Subcutaneous abdominal adipose tissue (tissue), 5 donors: ENCODE measurements at regions not wholly inside any gene's neighbourhood (a gene's known extent, or its start where the extent isn't known, plus 50 kb on each side); places are given as distances from the start of the nearest gene placed in this dataset.

ENCODE experiments used
- H3K27ac ChIP-seq: one replicate; pipeline ENCODE4 v1.7.0; 2013; ENCODE audit warnings: low read depth, mild to moderate bottlenecking, inconsistent platforms, low read length, moderate library complexity
- H3K27me3 ChIP-seq, 5 donors: one replicate each; pipeline ENCODE4 v1.7.0; 2013; ENCODE audit warnings: low read length in 5 of 5, inconsistent platforms in 1 of 5; ENCODE audit not compliant: control insufficient read depth in 5 of 5, insufficient read depth in 4 of 5
- H3K36me3 ChIP-seq, 5 donors: one replicate each; pipeline ENCODE4 v1.7.0; 2013; ENCODE audit warnings: low read length in 5 of 5; ENCODE audit not compliant: control insufficient read depth in 5 of 5, insufficient read depth in 5 of 5
- H3K4me1 ChIP-seq, 5 donors: one replicate each; pipeline ENCODE4 v1.7.0; 2013; ENCODE audit warnings: low read length in 5 of 5, mild to moderate bottlenecking in 3 of 5, moderate library complexity in 1 of 5; ENCODE audit not compliant: control insufficient read depth in 5 of 5, insufficient read depth in 5 of 5
- H3K4me3 ChIP-seq, 5 donors: one replicate each; pipeline ENCODE4 v1.7.0; 2013; ENCODE audit warnings: low read length in 5 of 5, low read depth in 1 of 5
- H3K9ac ChIP-seq, 5 donors: one replicate each; pipeline ENCODE4 v1.7.0; 2013; ENCODE audit warnings: low read length in 5 of 5, mild to moderate bottlenecking in 4 of 5, moderate library complexity in 3 of 5
- H3K9me3 ChIP-seq, 5 donors: one replicate each; pipeline ENCODE4 v1.7.0; 2013; ENCODE audit warnings: low read length in 5 of 5; ENCODE audit not compliant: control insufficient read depth in 5 of 5
- donor health status: healthy.
- donor health status: healthy.
- donor health status: healthy.
- donor health status: healthy.
- donor health status: healthy.

DNA sequence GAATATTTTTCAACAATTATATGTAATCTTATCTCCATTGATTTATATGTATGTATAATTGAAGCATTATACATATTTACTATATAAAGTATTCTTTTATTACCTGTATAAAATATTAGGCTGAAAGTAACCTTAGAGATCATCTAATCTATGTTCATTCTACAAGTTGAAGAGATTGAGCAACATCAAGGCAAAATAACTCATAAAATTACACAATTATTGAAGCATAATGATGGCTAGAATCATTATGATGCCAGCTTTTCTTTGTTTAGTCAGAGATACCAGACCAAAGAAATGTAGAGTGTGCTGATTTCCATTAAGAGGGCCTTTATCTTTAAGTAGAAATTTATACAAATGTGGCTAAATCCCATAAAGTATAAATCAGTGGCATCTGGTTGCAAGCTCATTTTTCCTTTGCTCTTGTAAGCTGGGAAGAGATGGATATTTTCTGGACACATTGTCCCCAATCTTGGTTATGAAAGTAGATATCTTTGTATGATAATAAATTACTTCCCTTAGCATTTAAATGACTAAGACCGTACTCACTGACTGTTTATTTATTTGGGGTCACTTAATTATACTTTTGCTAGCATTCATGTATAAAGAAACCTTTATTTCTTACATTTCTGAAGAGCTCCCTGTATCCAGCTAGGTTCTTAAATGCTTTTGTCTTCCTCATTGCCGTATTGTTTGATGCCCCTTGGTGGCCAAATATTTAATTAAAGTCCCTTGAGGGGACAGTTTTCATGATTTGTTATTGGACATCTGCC is 339.8 kb downstream of the PCDH7 start:
- Histone ChIP-seq H3K27ac (no peak overlapping the region), H3K9ac (no peak overlapping the region), H3K9me3 (no peaks in the 10 kb centered on the region), H3K4me1 (no peaks in the 10 kb centered on the region), H3K4me3 (no peak overlapping the region), H3K27me3 (no peaks in the 10 kb centered on the region), H3K36me3 (no peaks in the 10 kb centered on the region)

GRCh38 chr4:31065086-31065485 is 344.9 kb downstream of the PCDH7 start:
- Histone ChIP-seq H3K4me3 (no peak overlapping the region), H3K4me1 (no peaks in the 10 kb centered on the region), H3K36me3 (no peaks in the 10 kb centered on the region), H3K9ac (no peak overlapping the region), H3K9me3 (no peaks in the 10 kb centered on the region), H3K27me3 (no peaks in the 10 kb centered on the region), H3K27ac (no peak overlapping the region)

GRCh38 chr4:31068257-31069075 is 348.3 kb downstream of the PCDH7 start:
- Histone ChIP-seq H3K27ac (no peak overlapping the region), H3K9me3 (no peaks in the 10 kb centered on the region), H3K4me1 (no peaks in the 10 kb centered on the region), H3K9ac (no peak overlapping the region), H3K27me3 (no peaks in the 10 kb centered on the region), H3K4me3 (no peak overlapping the region), H3K36me3 (no peaks in the 10 kb centered on the region)

- Histone ChIP-seq H3K27ac (no peak overlapping the region), H3K36me3 (no peaks in the 10 kb centered on the region), H3K9me3 (no peaks in the 10 kb centered on the region), H3K27me3 (no peaks in the 10 kb centered on the region), H3K4me3 (no peak overlapping the region), H3K4me1 (no peaks in the 10 kb centered on the region), H3K9ac (no peak overlapping the region)
These were observed 349.0 kb downstream of the PCDH7 start for GRCh38 chr4:31069151-31069550.

DNA sequence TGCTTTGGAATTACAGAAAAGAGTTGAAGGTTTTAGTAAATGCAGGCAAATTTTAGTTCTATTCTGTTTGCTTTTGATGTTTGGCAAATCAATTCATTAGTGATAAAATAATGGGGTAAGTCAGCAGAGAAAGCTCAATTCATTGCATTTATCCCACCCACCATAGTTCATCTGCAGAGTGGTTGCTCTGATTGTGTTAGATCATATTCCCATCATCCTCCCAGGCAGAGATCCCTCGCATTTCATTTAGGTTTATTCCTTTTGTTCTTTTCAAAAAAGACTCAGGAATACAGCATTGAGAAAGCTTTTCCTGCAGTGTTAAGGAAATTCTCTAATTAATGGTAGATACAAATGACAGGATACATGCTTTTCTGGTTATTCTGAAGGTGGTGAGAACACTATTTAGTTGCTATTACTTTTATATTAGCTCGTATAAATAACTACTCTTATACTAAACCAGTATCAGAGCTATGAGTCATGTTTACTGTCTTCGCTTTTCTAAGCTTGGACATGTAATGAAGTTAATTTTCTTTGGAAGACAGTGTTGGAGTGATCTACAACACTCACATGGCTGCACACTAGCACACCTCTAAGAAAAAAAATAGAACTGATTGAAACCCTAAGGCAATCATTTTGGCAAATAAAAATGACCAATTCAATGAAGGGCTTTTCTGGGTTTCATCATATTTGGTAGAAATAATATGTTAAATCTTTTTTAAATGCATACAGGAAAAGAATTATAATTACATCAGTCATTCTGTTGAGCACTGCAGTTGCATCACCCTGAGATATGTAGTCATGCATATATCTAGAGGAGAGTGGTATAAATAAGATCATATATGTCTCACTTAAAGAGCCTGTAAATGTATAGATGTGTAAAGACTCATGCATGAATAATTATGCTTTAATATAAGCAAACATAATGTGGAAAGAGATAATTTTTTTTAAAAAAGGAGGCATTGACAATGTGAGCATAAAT is 351.6 kb downstream of the PCDH7 start:
- H3K27me3 ChIP-seq, result no peaks in the 10 kb centered on the region
- no peak overlapping the region for H3K4me3 ChIP-seq
- H3K9ac ChIP-seq, result no peak overlapping the region
- no peak overlapping the region for H3K27ac ChIP-seq
- no peaks in the 10 kb centered on the region for H3K4me1 ChIP-seq
- no peaks in the 10 kb centered on the region for H3K9me3 ChIP-seq
- no peaks in the 10 kb centered on the region for H3K36me3 ChIP-seq

- Histone ChIP-seq H3K36me3 (no peaks in the 10 kb centered on the region), H3K4me3 (no peak overlapping the region), H3K9ac (no peak overlapping the region), H3K9me3 (no peaks in the 10 kb centered on the region), H3K27ac (no peak overlapping the region), H3K4me1 (peaks cover 0 to 3% (median 0%) of the 10 kb centered on the region in 5 donors), H3K27me3 (no peaks in the 10 kb centered on the region)
These were observed 355.8 kb downstream of the PCDH7 start for GRCh38 chr4:31075969-31076368.

- Histone ChIP-seq H3K9me3 (no peaks in the 10 kb centered on the region), H3K36me3 (no peaks in the 10 kb centered on the region), H3K4me1 (peaks cover 0 to 8% (median 0%) of the 10 kb centered on the region in 5 donors), H3K27me3 (no peaks in the 10 kb centered on the region), H3K9ac (no peak overlapping the region), H3K4me3 (no peak overlapping the region), H3K27ac (no peak overlapping the region)
These were observed 358.5 kb downstream of the PCDH7 start for GRCh38 chr4:31078661-31079060.

DNA sequence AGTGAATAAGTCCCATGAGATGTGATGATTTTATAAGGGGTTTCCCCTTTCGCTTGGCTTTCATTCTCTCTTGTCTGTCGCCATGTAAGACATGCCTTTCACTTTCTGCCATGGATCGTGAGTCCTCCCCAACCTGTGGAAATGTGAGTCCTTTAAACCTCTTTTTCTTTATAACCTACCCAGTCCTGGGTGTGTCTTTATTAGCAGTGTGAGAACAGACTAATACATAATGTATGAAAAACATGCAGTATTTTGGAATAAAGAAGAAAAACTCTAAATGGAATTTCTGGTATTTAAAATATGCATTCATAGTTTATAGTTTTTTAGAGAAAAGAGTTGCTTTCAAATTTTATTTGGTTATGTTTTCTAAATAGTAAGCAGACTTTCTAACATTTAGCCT is 360.7 kb downstream of the PCDH7 start:
- peaks cover 0 to 8% (median 0%) of the 10 kb centered on the region in 5 donors for H3K4me1 ChIP-seq
- no peaks in the 10 kb centered on the region for H3K27me3 ChIP-seq
- H3K27ac ChIP-seq, result peak overlapping the region; percentile 44
- no peak overlapping the region for H3K4me3 ChIP-seq
- no peak overlapping the region for H3K9ac ChIP-seq
- H3K36me3 ChIP-seq, result no peaks in the 10 kb centered on the region
- no peaks in the 10 kb centered on the region for H3K9me3 ChIP-seq

DNA sequence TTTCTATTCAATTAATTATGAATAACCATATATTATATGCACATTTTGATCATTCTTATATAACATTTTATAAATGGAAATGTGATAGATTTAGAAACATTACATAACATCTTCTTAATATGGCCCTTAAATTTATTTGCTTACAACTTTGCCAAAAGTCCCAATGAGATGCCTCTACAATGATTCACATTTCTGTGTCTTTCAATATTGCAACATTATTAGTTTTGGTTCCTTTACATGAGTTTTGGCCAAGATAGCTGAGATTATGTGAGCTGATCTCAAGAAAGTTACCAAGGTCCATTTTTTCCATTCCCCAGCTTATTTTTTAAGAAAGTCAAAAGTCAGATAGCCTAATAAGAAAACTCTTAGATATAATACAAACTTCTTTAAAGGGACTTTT is 361.2 kb downstream of the PCDH7 start:
- no peak overlapping the region for H3K9ac ChIP-seq
- peak overlapping the region; percentile 44 for H3K27ac ChIP-seq
- H3K4me3 ChIP-seq, result no peak overlapping the region
- no peaks in the 10 kb centered on the region for H3K9me3 ChIP-seq
- H3K27me3 ChIP-seq, result no peaks in the 10 kb centered on the region
- no peaks in the 10 kb centered on the region for H3K36me3 ChIP-seq
- peaks cover 0 to 8% (median 0%) of the 10 kb centered on the region in 5 donors for H3K4me1 ChIP-seq
